HG03378 (cell line): ENCODE measurements at regions not wholly inside any gene's neighbourhood (a gene's known extent, or its start where the extent isn't known, plus 50 kb on each side); places are given as distances from the start of the nearest gene placed in this dataset.

Experiments used
- ATAC-seq: cut with Tn5 transposase; IDR thresholded peaks from one replicate; pipeline ENCODE4 v1.9.1; 2021; ENCODE audit warnings: mild to moderate bottlenecking, moderate library complexity; ENCODE audit not compliant: unreplicated experiment

DNA sequence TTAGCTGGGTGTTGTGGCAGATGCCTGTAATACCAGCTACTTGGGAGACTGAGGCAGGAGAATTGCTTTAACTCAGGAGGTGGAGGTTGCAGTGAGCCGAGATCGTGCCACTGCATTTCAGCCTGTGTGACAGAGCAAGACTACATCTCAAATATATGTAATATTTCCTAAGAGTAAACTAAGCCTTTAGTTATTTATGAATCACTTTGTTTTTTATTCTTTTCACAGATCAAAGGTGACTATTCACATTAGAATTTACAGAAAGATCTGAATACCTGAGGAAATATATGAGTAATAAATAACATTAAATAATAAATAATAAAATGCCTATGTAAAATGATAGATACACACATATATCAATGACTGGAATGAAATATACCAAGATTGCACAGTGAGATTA, 630.8 kb upstream of the IMPG1 start:
- no peak for ATAC-seq

- ATAC-seq = no peak
Observed at GRCh38 chr6:76702187-76702586, 629.7 kb upstream of the IMPG1 start.

DNA sequence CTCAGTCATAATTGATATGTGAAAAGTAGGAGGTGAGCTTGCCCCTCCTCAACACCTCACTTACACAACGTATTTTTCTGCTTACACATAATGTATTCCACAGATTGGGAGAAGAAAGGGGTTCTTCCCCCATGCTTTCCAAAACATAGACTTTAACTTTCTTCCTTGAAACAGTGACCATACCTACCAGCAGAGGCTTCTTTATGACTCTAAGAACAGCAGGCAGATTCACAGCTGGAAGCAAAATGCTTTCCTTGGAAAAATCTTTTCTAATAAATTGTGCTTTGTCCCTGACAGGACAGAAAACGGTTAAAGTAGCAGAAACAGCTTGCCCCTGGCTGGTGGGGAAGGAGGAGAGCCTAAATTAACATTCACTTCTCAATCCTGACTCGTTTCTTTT, 629.1 kb upstream of the IMPG1 start:
- ATAC-seq = no peak

DNA sequence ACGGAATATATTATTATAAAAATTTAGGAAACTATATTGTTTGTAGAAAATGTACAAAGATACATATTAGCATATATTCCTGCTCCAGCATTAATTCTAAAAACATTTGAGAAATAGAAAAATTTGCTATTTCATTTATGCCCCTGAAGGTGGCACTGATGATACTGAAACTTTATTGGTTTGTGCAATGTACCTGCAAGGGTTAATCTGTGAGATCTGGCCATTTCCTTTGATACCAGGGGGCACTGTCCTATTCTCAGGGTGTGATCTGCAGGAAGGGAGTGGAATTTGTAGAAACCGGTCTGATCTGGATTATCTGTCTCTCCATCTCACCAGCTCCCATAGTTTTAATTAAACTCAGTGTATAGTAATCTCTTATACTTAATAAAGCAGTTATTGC, 625.1 kb upstream of the IMPG1 start:
- no peak for ATAC-seq

DNA sequence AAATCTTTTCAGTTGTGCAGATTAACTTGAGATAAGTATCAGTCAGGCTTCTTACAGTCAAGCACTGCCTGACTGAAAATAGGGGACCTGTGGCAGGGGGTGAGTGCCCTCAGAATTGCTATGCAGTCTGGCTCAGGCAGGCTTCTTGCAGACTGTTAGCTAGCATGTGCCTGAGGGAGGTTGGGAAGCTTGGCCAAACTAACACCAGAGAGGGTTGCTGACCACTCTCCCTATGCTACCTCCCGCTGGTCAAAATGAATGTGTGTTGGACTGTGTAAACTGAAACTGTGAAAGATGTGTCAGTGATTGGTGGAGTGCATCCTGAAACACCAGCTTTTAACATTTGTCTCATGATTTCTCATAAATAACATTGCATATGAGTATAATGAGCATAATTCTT, 622.3 kb upstream of the IMPG1 start:
- no peak for ATAC-seq

- no peak for ATAC-seq
Observed at GRCh38 chr6:76684875-76685274, 612.4 kb upstream of the IMPG1 start.

DNA sequence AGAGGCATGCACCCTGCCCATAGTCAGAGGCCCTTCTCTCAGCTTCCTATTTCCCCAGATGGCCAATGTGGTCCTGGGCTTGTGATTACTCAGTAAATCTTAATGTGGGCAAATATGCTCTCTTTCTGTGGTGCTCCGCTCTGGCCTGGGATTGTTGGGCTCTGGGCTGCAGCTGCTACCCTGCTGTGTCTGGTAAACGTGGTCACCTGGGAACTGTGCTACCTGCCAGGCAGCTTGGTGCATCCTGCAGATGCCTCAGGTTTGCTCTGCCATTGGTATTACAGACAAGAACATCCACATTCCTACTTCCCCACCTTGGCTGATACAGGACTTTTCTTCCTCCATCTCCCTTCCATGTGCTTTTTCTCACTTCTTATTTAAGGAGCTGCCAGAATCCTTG, 611.5 kb upstream of the IMPG1 start:
- no peak for ATAC-seq

GRCh38 chr6:76682842-76683241, 610.4 kb upstream of the IMPG1 start:
- no peak for ATAC-seq

- no peak for ATAC-seq
Observed at GRCh38 chr6:76681781-76682180, 609.3 kb upstream of the IMPG1 start.

DNA sequence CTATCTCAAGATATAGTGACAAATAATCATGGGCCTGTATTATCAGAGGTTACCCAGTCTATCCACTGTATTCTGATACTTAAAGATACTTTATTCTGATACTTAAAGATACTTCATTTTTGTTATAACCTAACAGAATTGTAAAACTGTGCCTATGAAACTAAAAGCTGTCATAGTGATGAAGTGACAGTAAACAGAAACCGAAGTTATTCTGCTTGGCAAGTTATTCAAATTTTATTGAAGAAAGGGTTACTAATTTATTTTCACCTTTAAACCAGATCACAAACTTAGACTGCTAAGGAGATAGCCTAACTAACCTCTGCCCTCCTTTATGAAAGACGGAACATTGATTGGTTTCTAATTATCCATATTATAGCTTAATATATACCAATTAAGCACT, 604.6 kb upstream of the IMPG1 start:
- ATAC-seq = no peak

DNA sequence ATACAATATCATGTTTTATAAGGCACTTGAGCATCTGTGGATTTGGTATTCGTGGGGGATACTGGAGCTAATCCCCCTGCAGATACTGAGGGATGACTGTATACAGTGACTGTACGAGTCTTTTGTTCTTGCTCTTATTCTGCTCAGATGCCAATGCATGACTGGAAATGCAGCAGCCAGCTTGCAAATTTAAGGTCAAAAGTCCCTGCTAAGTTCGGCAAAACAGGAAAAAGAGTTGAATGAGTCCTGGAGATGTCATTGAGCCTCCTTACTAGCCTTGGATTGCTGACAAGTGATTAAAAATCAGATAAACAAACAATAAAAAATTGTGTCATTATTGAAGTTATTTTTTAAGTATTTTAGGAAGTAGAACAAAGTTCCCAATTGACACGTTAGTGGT, 599.3 kb upstream of the IMPG1 start:
- no peak for ATAC-seq

DNA sequence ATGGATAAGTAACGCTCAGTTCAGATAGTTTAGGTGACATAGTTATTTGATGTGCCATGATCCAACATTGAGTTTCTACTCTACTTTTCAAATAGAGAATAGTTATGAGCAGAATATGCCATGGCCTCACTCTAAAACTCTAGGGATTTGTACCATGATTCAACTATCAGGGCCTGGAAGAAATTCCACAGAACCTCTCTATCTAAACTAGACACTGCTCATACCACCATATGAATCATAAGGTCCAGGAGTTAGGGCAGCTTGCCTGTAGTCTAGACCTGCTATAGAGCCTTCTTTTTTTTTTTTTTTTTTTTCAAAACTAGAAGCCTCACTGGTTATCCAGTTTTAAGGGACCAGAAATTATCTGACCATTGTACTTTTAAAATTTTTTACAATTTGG, 571.8 kb upstream of the IMPG1 start:
- no peak for ATAC-seq

- no peak for ATAC-seq
Observed at GRCh38 chr6:76639941-76640340, 567.5 kb upstream of the IMPG1 start.

- no peak for ATAC-seq
Observed at GRCh38 chr6:76634695-76635094, 562.2 kb upstream of the IMPG1 start.

- no peak for ATAC-seq
Observed at GRCh38 chr6:76633259-76633658, 560.8 kb upstream of the IMPG1 start.

GRCh38 chr6:76631622-76632021, 559.2 kb upstream of the IMPG1 start:
- ATAC-seq = no peak

- ATAC-seq = no peak
Observed at GRCh38 chr6:76615395-76615794, 542.9 kb upstream of the IMPG1 start.

GRCh38 chr6:76612954-76613353, 540.5 kb upstream of the IMPG1 start:
- no peak for ATAC-seq

GRCh38 chr6:76609160-76609559, 536.7 kb upstream of the IMPG1 start:
- no peak for ATAC-seq

DNA sequence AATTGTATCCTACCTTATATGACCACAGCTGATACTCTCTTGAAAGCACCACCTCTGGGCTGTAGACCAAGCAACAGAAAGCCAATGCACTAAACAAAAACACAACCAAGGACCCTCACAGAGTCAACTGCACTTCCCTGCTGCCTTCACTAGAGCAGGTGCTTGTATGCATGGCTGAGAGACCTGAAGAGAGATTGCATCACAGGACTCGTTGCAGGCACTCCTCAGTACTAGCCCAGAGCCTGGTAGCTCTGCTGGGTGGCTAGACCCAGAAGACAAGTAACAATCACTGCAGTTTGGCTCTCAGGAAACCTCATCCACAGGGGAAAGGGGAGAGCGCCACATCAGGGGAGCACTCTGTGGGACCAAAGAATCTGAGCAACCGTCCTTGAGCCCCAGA, 521.6 kb upstream of the IMPG1 start:
- ATAC-seq = no peak

DNA sequence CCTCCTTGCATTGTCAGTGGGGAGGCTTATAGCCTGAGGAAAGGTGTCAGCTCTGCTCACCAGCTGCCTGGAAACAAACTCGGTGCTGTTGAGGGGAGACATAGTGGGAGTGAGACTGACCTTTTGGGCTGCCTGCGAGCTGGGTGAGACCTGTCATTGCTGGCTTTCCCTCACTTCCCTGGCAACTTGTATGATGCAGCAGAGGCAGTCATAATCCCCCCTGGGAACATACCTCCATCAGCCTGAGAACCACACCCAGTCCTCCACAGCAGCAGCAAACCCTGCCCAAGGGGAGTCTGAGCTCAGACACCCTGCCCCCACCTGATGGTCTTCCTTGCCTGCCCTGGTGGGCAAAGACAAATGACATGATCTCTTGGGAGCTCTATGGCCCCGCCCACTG, 521.2 kb upstream of the IMPG1 start:
- no peak for ATAC-seq

GRCh38 chr6:76592566-76592965, 520.1 kb upstream of the IMPG1 start:
- ATAC-seq = no peak

DNA sequence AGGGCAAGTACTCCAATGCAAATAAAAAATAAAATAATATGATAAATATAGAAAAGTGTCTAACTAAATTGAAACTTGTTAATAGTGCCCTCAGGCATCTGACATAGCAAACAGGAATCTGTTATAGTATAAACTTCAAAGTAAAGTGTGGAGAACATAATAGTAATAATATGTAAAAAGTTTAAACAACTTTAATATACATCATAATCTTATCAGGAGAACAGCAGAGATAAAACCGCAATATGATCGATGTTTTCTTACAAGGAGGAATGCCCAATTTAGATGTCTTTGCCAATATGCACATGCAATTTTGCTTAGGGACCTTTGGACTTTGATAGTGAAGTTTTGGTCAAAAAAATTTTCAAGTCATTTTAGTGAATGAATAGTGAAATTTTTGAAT, 514.8 kb upstream of the IMPG1 start:
- no peak for ATAC-seq

DNA sequence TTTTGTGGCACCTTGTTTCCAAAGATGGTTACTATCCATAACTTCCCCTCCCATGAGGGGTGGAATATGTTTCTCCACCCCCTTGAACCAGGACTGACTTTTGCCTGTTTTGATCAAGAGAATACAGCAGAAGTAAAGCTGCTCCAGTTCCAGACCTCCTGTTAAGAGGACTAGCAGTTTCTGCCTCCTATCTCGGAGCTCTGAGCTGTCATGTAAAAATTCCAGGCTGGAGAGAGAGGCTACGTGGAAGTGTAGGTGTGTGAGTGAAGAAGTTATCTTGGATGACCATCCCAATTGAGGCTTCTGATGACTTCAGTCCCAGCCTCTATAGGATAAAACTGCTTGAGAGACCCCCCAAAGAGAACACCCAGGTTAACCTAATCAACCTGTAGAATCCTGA, 511.7 kb upstream of the IMPG1 start:
- ATAC-seq = no peak
